ENCODE measurements at regions not wholly inside any gene's neighbourhood (a gene's known extent, or its start where the extent isn't known, plus 50 kb on each side); places are given as distances from the start of the nearest gene placed in this dataset.
"Not testable (repeated sequence)": the region's sequence is repeated elsewhere in the genome, so short reads cannot be mapped to it uniquely, and the experiment has no call there.

GRCh38 chr6:147924598-147924997 is 416.1 kb downstream of the SAMD5 start:
- no peak for DNase-seq

- no peak for DNase-seq
Measured at GRCh38 chr6:147925826-147926225, 416.8 kb upstream of the SASH1 start.

- no peak for DNase-seq
Measured at GRCh38 chr6:147930745-147931144, 411.9 kb upstream of the SASH1 start.

- no peak for DNase-seq
Measured at GRCh38 chr6:147933224-147933623, 409.4 kb upstream of the SASH1 start.

GRCh38 chr6:147935656-147936055 is 407.0 kb upstream of the SASH1 start:
- DNase-seq, result no peak

GRCh38 chr6:147936703-147937470 is 405.8 kb upstream of the SASH1 start:
- no peak for DNase-seq

GRCh38 chr6:147941143-147941542 is 401.5 kb upstream of the SASH1 start:
- peak; percentile 87 for DNase-seq

GRCh38 chr6:147942363-147942762 is 400.3 kb upstream of the SASH1 start:
- no peak for DNase-seq

GRCh38 chr6:147944122-147944521 is 398.5 kb upstream of the SASH1 start:
- no peak for DNase-seq

GRCh38 chr6:147947521-147947920 is 395.1 kb upstream of the SASH1 start:
- peak; percentile 78 for DNase-seq

GRCh38 chr6:147949981-147950622 is 392.5 kb upstream of the SASH1 start:
- DNase-seq, result peak; percentile 61

GRCh38 chr6:147950623-147950987 is 392.0 kb upstream of the SASH1 start:
- DNase-seq, result peak; percentile 48

GRCh38 chr6:147951726-147952125 is 390.9 kb upstream of the SASH1 start:
- no peak for DNase-seq

- no peak for DNase-seq
Measured at GRCh38 chr6:147954938-147955337, 387.7 kb upstream of the SASH1 start.

GRCh38 chr6:147958683-147959082 is 384.0 kb upstream of the SASH1 start:
- DNase-seq, result no peak

GRCh38 chr6:147961481-147962141 is 381.0 kb upstream of the SASH1 start:
- no peak for DNase-seq

- DNase-seq, result not testable (repeated sequence)
Measured at GRCh38 chr6:147965448-147965847, 377.2 kb upstream of the SASH1 start.

- DNase-seq, result peak; percentile 22
Measured at GRCh38 chr6:147970970-147971369, 371.7 kb upstream of the SASH1 start.

- DNase-seq, result no peak
Measured at GRCh38 chr6:147972448-147972847, 370.2 kb upstream of the SASH1 start.

- DNase-seq, result no peak
Measured at GRCh38 chr6:147973806-147974205, 368.8 kb upstream of the SASH1 start.

- DNase-seq, result peak; percentile 87
Measured at GRCh38 chr6:147974376-147974775, 368.3 kb upstream of the SASH1 start.

GRCh38 chr6:147977851-147978465 is 364.7 kb upstream of the SASH1 start:
- no peak for DNase-seq

- no peak for DNase-seq
Measured at GRCh38 chr6:147979966-147980365, 362.7 kb upstream of the SASH1 start.

All from fibroblast of skin of scalp (primary cell).